ENCODE measurements at regions not wholly inside any gene's neighbourhood (a gene's known extent, or its start where the extent isn't known, plus 50 kb on each side); places are given as distances from the start of the nearest gene placed in this dataset.

DNA sequence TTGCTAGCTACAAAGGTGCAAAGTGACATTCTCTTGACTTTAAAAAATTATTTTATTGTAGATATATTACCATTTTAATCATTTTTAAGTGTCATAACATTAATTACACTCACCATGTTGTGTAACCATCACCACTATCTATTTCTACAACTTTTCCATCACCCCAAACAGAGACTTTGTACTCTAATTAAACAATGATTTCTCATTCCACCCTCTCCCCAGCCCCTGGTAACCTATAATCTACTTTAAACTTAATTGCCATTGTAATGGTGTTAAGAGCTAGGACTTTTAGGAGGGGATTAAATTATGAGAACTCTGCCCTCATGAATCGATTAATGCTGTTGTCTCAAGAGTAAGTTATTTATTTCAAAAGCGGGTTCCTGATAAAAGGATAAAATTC is 352.9 kb upstream of the SEL1L start:
- TF ChIP-seq POLR2A (IDR thresholded peaks at IDR 0.05; ENCODE audit: low read length) (no peak), GATA1 (IDR thresholded peaks at IDR 0.05; ENCODE audit: low read depth, low read length) (no peak)

Data from erythroblast (primary cell).